GM23248 (cell line): ENCODE measurements at regions not wholly inside any gene's neighbourhood (a gene's known extent, or its start where the extent isn't known, plus 50 kb on each side); places are given as distances from the start of the nearest gene placed in this dataset.

Experiments
- EZH2 ChIP-seq: fragments of 200-600 bp; sonication (generic); IDR thresholded peaks from 2 replicates; pipeline ENCODE4 v1.6.1; 2018; ENCODE audit warnings: antibody characterized with exemption, mild to moderate bottlenecking; ENCODE audit not compliant: insufficient read depth, poor library complexity, severe bottlenecking
- EZH2phosphoT487 ChIP-seq: fragments of 200-600 bp; sonication (generic); IDR thresholded peaks from 2 replicates; pipeline ENCODE4 v1.6.1; 2018; ENCODE audit warnings: antibody characterized with exemption, moderate library complexity, mild to moderate bottlenecking, low read depth; ENCODE audit not compliant: insufficient read depth

GRCh38 chr10:129371541-129371940 lies 95.5 kb upstream of the MGMT start:
- no peak for TF ChIP-seq EZH2phosphoT487
- TF ChIP-seq EZH2 = no peak
